K562 (cell line): ENCODE measurements at regions not wholly inside any gene's neighbourhood (a gene's known extent, or its start where the extent isn't known, plus 50 kb on each side); places are given as distances from the start of the nearest gene placed in this dataset.

Source experiments
- CREM ChIP-seq: IDR thresholded peaks from 2 replicates; pipeline ENCODE4 v1.6.1; 2014; ENCODE audit warnings: antibody characterized with exemption, low read depth
- EHMT2 ChIP-seq: fragments of 450-650 bp; IDR thresholded peaks from 2 replicates; pipeline ENCODE4 v1.6.1; 2018; ENCODE audit warnings: antibody characterized with exemption
- ETV6 ChIP-seq, 3 experiments: fragments of 150-350 bp in 1 of 3; sonication (generic) in 1 of 3; formaldehyde crosslinking in 1 of 3; IDR thresholded peaks; 2 replicates each; pipeline versions ENCODE4 v1.6.1 to v1.8.0; 2014 to 2022; ENCODE audit warnings: borderline replicate concordance in 2 of 3, low read depth in 2 of 3, antibody characterized with exemption in 1 of 3, low read length in 1 of 3, mild to moderate bottlenecking in 1 of 3, missing genetic modification reagents in 1 of 3
- GATAD2B ChIP-seq: fragments of 450-650 bp; IDR thresholded peaks from 2 replicates; pipeline ENCODE4 v1.6.1; 2017; ENCODE audit warnings: mild to moderate bottlenecking, borderline replicate concordance
- HNRNPLL ChIP-seq: fragments of 200-400 bp; formaldehyde crosslinking; IDR thresholded peaks from 2 replicates; pipeline ENCODE4 v1.6.1; 2017; ENCODE audit warnings: low read length, low read depth, mild to moderate bottlenecking; ENCODE audit not compliant: poor library complexity, severe bottlenecking
- HOMEZ ChIP-seq: fragments of 250-450 bp; sonication (Bioruptor Pico); IDR thresholded peaks from 2 replicates; pipeline ENCODE4 v1.4.0; 2020; ENCODE audit warnings: mild to moderate bottlenecking, moderate library complexity
- MAZ ChIP-seq, 2 experiments: fragments of 450-650 bp in 1 of 2; sonication (generic) in 1 of 2; formaldehyde crosslinking; IDR thresholded peaks in 1 of 2; conservative IDR thresholded peaks in 1 of 2; 2 replicates each; pipeline versions ENCODE4 v1.4.0 to v1.5.0; 2020; ENCODE audit warnings: mild to moderate bottlenecking in 1 of 2, missing genetic modification reagents in 1 of 2
- MED1 ChIP-seq: sonication (generic); formaldehyde crosslinking; IDR thresholded peaks from 2 replicates; pipeline ENCODE4 v1.8.1; 2023; ENCODE audit warnings: missing genetic modification reagents, borderline replicate concordance
- MYBL2 ChIP-seq, 2 experiments: fragments of 450-650 bp in 1 of 2; sonication (generic) in 1 of 2; formaldehyde crosslinking in 1 of 2; IDR thresholded peaks; 2 replicates each; pipeline versions ENCODE4 v1.6.1 to v1.8.1; 2017 to 2022; ENCODE audit warnings: borderline replicate concordance in 1 of 2, inconsistent platforms in 1 of 2, low read depth in 1 of 2, mild to moderate bottlenecking in 1 of 2, missing genetic modification reagents in 1 of 2, moderate library complexity in 1 of 2
- NONO ChIP-seq, 2 experiments: fragments of 200-400 bp in 1 of 2; fragments of 450-650 bp in 1 of 2; formaldehyde crosslinking in 1 of 2; IDR thresholded peaks; 2 replicates each; pipeline ENCODE4 v1.6.1; 2017; ENCODE audit warnings: low read depth in 2 of 2, mild to moderate bottlenecking in 2 of 2, moderate library complexity in 2 of 2, low read length in 1 of 2
- PATZ1 ChIP-seq: fragments of 250-450 bp; sonication (Bioruptor Pico); IDR thresholded peaks from 2 replicates; pipeline ENCODE4 v1.5.0; 2020; ENCODE audit warnings: mild to moderate bottlenecking, borderline replicate concordance
- PTTG1 ChIP-seq: fragments of 450-650 bp; IDR thresholded peaks from 2 replicates; pipeline ENCODE4 v1.6.1; 2016; ENCODE audit warnings: low read depth, mild to moderate bottlenecking, missing genetic modification characterization, missing compliant biosample characterization
- RFX5 ChIP-seq: IDR thresholded peaks from 2 replicates; pipeline ENCODE4 v1.6.1; 2011; ENCODE audit warnings: low read depth, mild to moderate bottlenecking, improper control_type of control experiment, low read length
- SMARCE1 ChIP-seq: fragments of 450-650 bp; IDR thresholded peaks from 2 replicates; pipeline ENCODE4 v1.7.1; 2016; ENCODE audit warnings: mild to moderate bottlenecking
- SREBF1 ChIP-seq: fragments of 150-350 bp; IDR thresholded peaks from 2 replicates; pipeline ENCODE4 v1.6.1; 2014; ENCODE audit warnings: antibody characterized with exemption, low read depth, low read length, borderline replicate concordance
- YBX1 ChIP-seq: fragments of 450-650 bp; IDR thresholded peaks from 2 replicates; pipeline ENCODE4 v1.7.1; 2016; ENCODE audit warnings: mild to moderate bottlenecking
- ZFP91 ChIP-seq: sonication (generic); formaldehyde crosslinking; IDR thresholded peaks from 2 replicates; pipeline ENCODE4 v1.8.0; 2022; ENCODE audit warnings: mild to moderate bottlenecking, missing genetic modification reagents
- ZNF431 ChIP-seq: sonication (generic); formaldehyde crosslinking; IDR thresholded peaks from 2 replicates; pipeline ENCODE4 v1.8.0; 2022; ENCODE audit warnings: mild to moderate bottlenecking, missing genetic modification reagents
- ZZZ3 ChIP-seq: fragments of 450-650 bp; IDR thresholded peaks from 2 replicates; pipeline ENCODE4 v1.6.1; 2016; ENCODE audit warnings: antibody characterized with exemption, mild to moderate bottlenecking, moderate library complexity

- no peak for TF ChIP-seq HOMEZ (CRISPR knock-in tag)
- no peak for TF ChIP-seq ZNF431 (CRISPR knock-in tag)
- peak; percentile 65 to 94 for TF ChIP-seq MAZ (CRISPR knock-in tag; conservative IDR thresholded peaks at IDR 0.05 in 1 of 2, IDR thresholded peaks at IDR 0.05 in 1 of 2)
- TF ChIP-seq MYBL2 (IDR thresholded peaks at IDR 0.05; ENCODE audit: low read depth) = no peak
- no peak for TF ChIP-seq MYBL2 (CRISPR knock-in tag; IDR thresholded peaks at IDR 0.05; ENCODE audit: borderline replicate concordance)
- no peak for TF ChIP-seq MED1
- TF ChIP-seq SREBF1 = no peak
- TF ChIP-seq PATZ1 (CRISPR knock-in tag) = no peak
- TF ChIP-seq SMARCE1 = no peak
- no peak for TF ChIP-seq ZZZ3
- peak; percentile 82 for TF ChIP-seq CREM
- no peak for TF ChIP-seq HNRNPLL
- TF ChIP-seq YBX1 = no peak
- no peak for TF ChIP-seq PTTG1 (tag)
- TF ChIP-seq EHMT2 = no peak
- no peak for TF ChIP-seq ZFP91
- TF ChIP-seq NONO (IDR thresholded peaks at IDR 0.05; ENCODE audit: low read depth in 2 of 2, low read length in 1 of 2) = 0 out of 4 replicates have a peak, but pooled peaks have one; percentile 29 to 41
- TF ChIP-seq ETV6 (IDR thresholded peaks at IDR 0.05; ENCODE audit: borderline replicate concordance in 1 of 2, low read depth in 2 of 2, low read length in 1 of 2) = no peak
- TF ChIP-seq ETV6 (CRISPR knock-in tag; IDR thresholded peaks at IDR 0.05; ENCODE audit: borderline replicate concordance) = no peak
- no peak; the same call in 1 of the 2 replicates for TF ChIP-seq GATAD2B
- TF ChIP-seq RFX5 = no peak
Observed at GRCh38 chr20:30376767-30377658, 880.5 kb upstream of the DEFB115 start (continued).
